ENCODE measurements at regions not wholly inside any gene's neighbourhood (a gene's known extent, or its start where the extent isn't known, plus 50 kb on each side); places are given as distances from the start of the nearest gene placed in this dataset.

- no peak for TF ChIP-seq PATZ1 (CRISPR knock-in tag; IDR thresholded peaks at IDR 0.05; ENCODE audit: borderline replicate concordance)
- TF ChIP-seq, protein P1, sequence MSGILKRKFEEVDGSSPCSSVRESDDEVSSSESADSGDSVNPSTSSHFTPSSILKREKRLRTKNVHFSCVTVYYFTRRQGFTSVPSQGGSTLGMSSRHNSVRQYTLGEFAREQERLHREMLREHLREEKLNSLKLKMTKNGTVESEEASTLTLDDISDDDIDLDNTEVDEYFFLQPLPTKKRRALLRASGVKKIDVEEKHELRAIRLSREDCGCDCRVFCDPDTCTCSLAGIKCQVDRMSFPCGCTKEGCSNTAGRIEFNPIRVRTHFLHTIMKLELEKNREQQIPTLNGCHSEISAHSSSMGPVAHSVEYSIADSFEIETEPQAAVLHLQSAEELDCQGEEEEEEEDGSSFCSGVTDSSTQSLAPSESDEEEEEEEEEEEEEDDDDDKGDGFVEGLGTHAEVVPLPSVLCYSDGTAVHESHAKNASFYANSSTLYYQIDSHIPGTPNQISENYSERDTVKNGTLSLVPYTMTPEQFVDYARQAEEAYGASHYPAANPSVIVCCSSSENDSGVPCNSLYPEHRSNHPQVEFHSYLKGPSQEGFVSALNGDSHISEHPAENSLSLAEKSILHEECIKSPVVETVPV (CRISPR knock-in tag; IDR thresholded peaks at IDR 0.05) = no peak
- TF ChIP-seq OSR1 (CRISPR knock-in tag; IDR thresholded peaks at IDR 0.05) = no peak
- TF ChIP-seq TOX (CRISPR knock-in tag; IDR thresholded peaks at IDR 0.05; ENCODE audit: borderline replicate concordance) = no peak
- no peak for TF ChIP-seq ZC3H10 (CRISPR knock-in tag; IDR thresholded peaks at IDR 0.05)
- TF ChIP-seq ISL1 (CRISPR knock-in tag; IDR thresholded peaks at IDR 0.05) = no peak
- TF ChIP-seq CREB5 (CRISPR knock-in tag; IDR thresholded peaks at IDR 0.05; ENCODE audit: low read depth) = no peak
- no peak for TF ChIP-seq ZNF565 (CRISPR knock-in tag; conservative IDR thresholded peaks at IDR 0.05; ENCODE audit: low read depth)
- no peak for TF ChIP-seq ZFP30 (CRISPR knock-in tag; IDR thresholded peaks at IDR 0.05)
- no peak for TF ChIP-seq POU6F1 (CRISPR knock-in tag; IDR thresholded peaks at IDR 0.05; ENCODE audit: borderline replicate concordance, low read depth)
- no peak for TF ChIP-seq ZNF8 (CRISPR knock-in tag; IDR thresholded peaks at IDR 0.05)
- TF ChIP-seq ESRRG (CRISPR knock-in tag; IDR thresholded peaks at IDR 0.05) = no peak
- no peak for TF ChIP-seq ARNTL (CRISPR knock-in tag; IDR thresholded peaks at IDR 0.05; ENCODE audit: borderline replicate concordance, low read depth)
- TF ChIP-seq RARB (CRISPR knock-in tag; IDR thresholded peaks at IDR 0.05) = no peak
Measured at GRCh38 chr5:167905919-167906853, 385.3 kb upstream of the WWC1 start.

Measured in SK-N-SH treated with all-trans-retinoic acid at 6 μM for 48 hours (cell line).